ENCODE measurements at regions not wholly inside any gene's neighbourhood (a gene's known extent, or its start where the extent isn't known, plus 50 kb on each side); places are given as distances from the start of the nearest gene placed in this dataset.

- intact Hi-C loops (cut with micrococcal nuclease; ENCODE audit: unreplicated experiment), result no loop called here
- H3K4me3 Mint-ChIP-seq (ENCODE audit: unreplicated experiment), result no peak overlapping the region
- Histone ChIP-seq H3K36me3 (ENCODE audit: control insufficient read depth, insufficient read depth, low read length) (no peaks in the 10 kb centered on the region), H3K27me3 (replicated peaks; ENCODE audit: control insufficient read depth, insufficient read depth, low read length) (no peaks in the 10 kb centered on the region), H3K9me3 (no peaks in the 10 kb centered on the region), H3K4me1 (0 out of 2 replicates have a peak, but pooled peaks cover 4% of the 10 kb centered on the region), H3K4me3 (ENCODE audit: low read depth, low read length) (no peak overlapping the region)
- ChIA-PET CTCF (no interaction called here), POLR2A (no interaction called here)
- peaks cover 8% of the 10 kb centered on the region for H3K4me1 Mint-ChIP-seq (ENCODE audit: low read depth, unreplicated experiment)
- no TSS peak for BruUV-seq (replicated peaks)
- no peak overlapping the region for H3K27ac Mint-ChIP-seq (ENCODE audit: unreplicated experiment)
- no peak for DNase-seq
- peaks cover 5% of the 10 kb centered on the region for H3K36me3 Mint-ChIP-seq (ENCODE audit: insufficient read depth, unreplicated experiment)
- H3K9me3 Mint-ChIP-seq (ENCODE audit: unreplicated experiment), result no peaks in the 10 kb centered on the region
- TF ChIP-seq, protein P1, sequence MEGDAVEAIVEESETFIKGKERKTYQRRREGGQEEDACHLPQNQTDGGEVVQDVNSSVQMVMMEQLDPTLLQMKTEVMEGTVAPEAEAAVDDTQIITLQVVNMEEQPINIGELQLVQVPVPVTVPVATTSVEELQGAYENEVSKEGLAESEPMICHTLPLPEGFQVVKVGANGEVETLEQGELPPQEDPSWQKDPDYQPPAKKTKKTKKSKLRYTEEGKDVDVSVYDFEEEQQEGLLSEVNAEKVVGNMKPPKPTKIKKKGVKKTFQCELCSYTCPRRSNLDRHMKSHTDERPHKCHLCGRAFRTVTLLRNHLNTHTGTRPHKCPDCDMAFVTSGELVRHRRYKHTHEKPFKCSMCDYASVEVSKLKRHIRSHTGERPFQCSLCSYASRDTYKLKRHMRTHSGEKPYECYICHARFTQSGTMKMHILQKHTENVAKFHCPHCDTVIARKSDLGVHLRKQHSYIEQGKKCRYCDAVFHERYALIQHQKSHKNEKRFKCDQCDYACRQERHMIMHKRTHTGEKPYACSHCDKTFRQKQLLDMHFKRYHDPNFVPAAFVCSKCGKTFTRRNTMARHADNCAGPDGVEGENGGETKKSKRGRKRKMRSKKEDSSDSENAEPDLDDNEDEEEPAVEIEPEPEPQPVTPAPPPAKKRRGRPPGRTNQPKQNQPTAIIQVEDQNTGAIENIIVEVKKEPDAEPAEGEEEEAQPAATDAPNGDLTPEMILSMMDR (IDR thresholded peaks at IDR 0.05; ENCODE audit: insufficient read depth in 1 of 2, low read depth in 1 of 2, low read length in 1 of 2, severe bottlenecking in 1 of 2, unreplicated experiment in 1 of 2), result no peak
- H3K27me3 Mint-ChIP-seq (ENCODE audit: insufficient read depth, unreplicated experiment), result no peaks in the 10 kb centered on the region
Measured at GRCh38 chr13:44158881-44159632, 214.6 kb upstream of the SERP2 start.

GRCh38 chr13:44159633-44160279 is 213.9 kb upstream of the SERP2 start:
- no peaks in the 10 kb centered on the region for H3K36me3 ChIP-seq (ENCODE audit: control insufficient read depth, insufficient read depth, low read length)
- POLR2A ChIA-PET, result no interaction called here
- BruUV-seq (replicated peaks), result no TSS peak
- H3K9me3 ChIP-seq, result no peaks in the 10 kb centered on the region
- no peaks in the 10 kb centered on the region for H3K27me3 ChIP-seq (replicated peaks; ENCODE audit: control insufficient read depth, insufficient read depth, low read length)
- no peak overlapping the region for H3K27ac Mint-ChIP-seq (ENCODE audit: unreplicated experiment)
- H3K4me3 ChIP-seq (ENCODE audit: low read depth, low read length), result no peak overlapping the region
- no peaks in the 10 kb centered on the region for H3K9me3 Mint-ChIP-seq (ENCODE audit: unreplicated experiment)
- 0 out of 2 replicates have a peak, but pooled peaks cover 4% of the 10 kb centered on the region for H3K4me1 ChIP-seq
- H3K36me3 Mint-ChIP-seq (ENCODE audit: insufficient read depth, unreplicated experiment), result peaks cover 5% of the 10 kb centered on the region
- DNase-seq, result no peak
- H3K27me3 Mint-ChIP-seq (ENCODE audit: insufficient read depth, unreplicated experiment), result no peaks in the 10 kb centered on the region
- CTCF ChIA-PET, result no interaction called here
- TF ChIP-seq, protein P1 (IDR thresholded peaks at IDR 0.05; ENCODE audit: insufficient read depth in 1 of 2, low read depth in 1 of 2, low read length in 1 of 2, severe bottlenecking in 1 of 2, unreplicated experiment in 1 of 2), result no peak
- H3K4me3 Mint-ChIP-seq (ENCODE audit: unreplicated experiment), result no peak overlapping the region
- intact Hi-C loops (cut with micrococcal nuclease; ENCODE audit: unreplicated experiment), result no loop called here
- H3K4me1 Mint-ChIP-seq (ENCODE audit: low read depth, unreplicated experiment), result peaks cover 8% of the 10 kb centered on the region

DNA sequence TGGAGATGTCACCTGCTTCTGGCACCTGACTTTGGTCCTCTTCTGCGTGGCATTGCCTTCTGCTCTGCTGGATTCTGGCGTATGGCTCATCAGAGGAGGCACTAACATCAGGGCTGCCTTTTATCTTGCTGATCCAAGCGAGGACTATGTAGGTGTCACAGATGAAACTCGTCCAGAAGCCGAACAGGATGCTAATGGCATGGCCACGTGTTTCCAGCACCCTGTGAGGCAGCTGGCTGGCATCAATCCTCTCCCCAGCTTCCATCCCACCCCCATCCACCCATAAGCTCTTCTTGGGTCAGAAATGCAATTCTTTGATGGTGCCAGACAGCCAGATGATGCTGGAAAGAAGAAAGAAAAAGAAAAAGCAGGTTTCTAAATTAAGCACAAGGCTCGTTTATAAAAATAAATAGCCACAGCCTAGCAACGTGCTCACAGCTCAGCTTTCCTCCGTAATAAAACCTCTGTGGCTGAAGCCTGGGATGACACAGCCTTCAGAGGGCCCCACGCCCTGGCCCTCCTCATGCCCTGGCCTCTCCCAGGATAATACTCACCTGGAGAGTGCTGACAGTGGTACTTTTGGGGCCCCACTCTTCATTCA is 212.9 kb upstream of the SERP2 start:
- Histone ChIP-seq H3K27me3 (replicated peaks; ENCODE audit: control insufficient read depth, insufficient read depth, low read length) (no peaks in the 10 kb centered on the region), H3K4me3 (ENCODE audit: low read depth, low read length) (no peak overlapping the region), H3K4me1 (0 out of 2 replicates have a peak, but pooled peaks cover under 1% of the 10 kb centered on the region), H3K9me3 (no peaks in the 10 kb centered on the region), H3K36me3 (ENCODE audit: control insufficient read depth, insufficient read depth, low read length) (no peaks in the 10 kb centered on the region)
- ChIA-PET CTCF (no interaction called here), POLR2A (no interaction called here)
- peaks cover 5% of the 10 kb centered on the region for H3K36me3 Mint-ChIP-seq (ENCODE audit: insufficient read depth, unreplicated experiment)
- BruUV-seq (replicated peaks), result no TSS peak
- peaks cover 6% of the 10 kb centered on the region for H3K4me1 Mint-ChIP-seq (ENCODE audit: low read depth, unreplicated experiment)
- no peak overlapping the region for H3K4me3 Mint-ChIP-seq (ENCODE audit: unreplicated experiment)
- H3K27ac Mint-ChIP-seq (ENCODE audit: unreplicated experiment), result no peak overlapping the region
- H3K9me3 Mint-ChIP-seq (ENCODE audit: unreplicated experiment), result no peaks in the 10 kb centered on the region
- TF ChIP-seq, protein P1 (IDR thresholded peaks at IDR 0.05; ENCODE audit: insufficient read depth in 1 of 2, low read depth in 1 of 2, low read length in 1 of 2, severe bottlenecking in 1 of 2, unreplicated experiment in 1 of 2), result no peak
- no peaks in the 10 kb centered on the region for H3K27me3 Mint-ChIP-seq (ENCODE audit: insufficient read depth, unreplicated experiment)
- intact Hi-C loops (cut with micrococcal nuclease; ENCODE audit: unreplicated experiment), result no loop called here
- no peak for DNase-seq

Data from Caco-2 (cell line).